ENCODE measurements at regions not wholly inside any gene's neighbourhood (a gene's known extent, or its start where the extent isn't known, plus 50 kb on each side); places are given as distances from the start of the nearest gene placed in this dataset.

DNA sequence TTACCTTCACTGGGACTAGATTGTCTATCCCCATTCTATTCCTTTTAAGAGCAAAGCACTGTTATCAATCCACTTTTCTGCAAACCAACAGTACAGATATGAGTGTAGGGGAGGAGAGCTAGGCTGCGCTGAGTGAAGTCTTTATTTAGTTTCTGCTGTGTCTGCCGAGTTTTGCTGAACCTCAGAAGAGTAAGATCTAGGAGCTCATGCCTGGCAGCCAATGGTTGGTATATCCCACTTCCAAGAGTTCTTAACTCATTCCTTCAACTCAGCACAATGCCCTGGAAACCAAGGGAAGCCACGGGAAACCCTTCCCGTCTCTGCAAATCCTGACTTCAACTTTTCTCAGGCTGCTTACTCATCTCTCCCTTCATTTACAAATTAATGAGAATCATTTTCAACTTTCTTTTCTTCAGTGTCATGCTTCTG is 58.0 kb upstream of the JAK2 start:
- in situ Hi-C loops (cut with HindIII; ENCODE audit: extremely low pct_ligation_motif_present, low pct_unique_long_range_greater_than_20kb), result loop anchor here (10.0 kb wide), 1 partner anchor 162 kb away; no protein-coding TSS in a partner anchor
- no peaks in the 10 kb centered on the region for H3K36me3 ChIP-seq (replicated peaks in 1 of 2; ENCODE audit: control insufficient read depth in 1 of 2, insufficient read depth in 2 of 2, low read length in 2 of 2)
- H3K4me3 ChIP-seq (replicated peaks in 1 of 3; ENCODE audit: insufficient read depth in 1 of 3, low read depth in 2 of 3, low read length in 3 of 3), result no peak overlapping the region
- DNase-seq (ENCODE audit: low spot score) (no peak), ATAC-seq (no peak), FAIRE-seq (no peak)
- no peak overlapping the region for H2AFZ ChIP-seq (ENCODE audit: low read length)
- H3K9ac ChIP-seq (ENCODE audit: insufficient read depth, low read depth, low read length), result no peak overlapping the region
- TF ChIP-seq STAG1 (CRISPR knock-in tag; IDR thresholded peaks at IDR 0.05) (no peak), ATF5 (CRISPR knock-in tag; IDR thresholded peaks at IDR 0.05; ENCODE audit: low read depth) (no peak), ZBTB40 (IDR thresholded peaks at IDR 0.05) (no peak), ZBTB40 (CRISPR knock-in tag; IDR thresholded peaks at IDR 0.05) (no peak), ATAD3A (CRISPR knock-in tag; IDR thresholded peaks at IDR 0.05) (no peak), KLF11 (CRISPR knock-in tag; IDR thresholded peaks at IDR 0.05) (no peak), ZNF501 (CRISPR knock-in tag; IDR thresholded peaks at IDR 0.05) (no peak), ZNF138 (CRISPR knock-in tag; IDR thresholded peaks at IDR 0.05; ENCODE audit: low read depth) (no peak), AKNA (CRISPR knock-in tag; IDR thresholded peaks at IDR 0.05; ENCODE audit: borderline replicate concordance) (no peak), ZSCAN22 (CRISPR knock-in tag; IDR thresholded peaks at IDR 0.05) (no peak)
- H3K79me2 ChIP-seq (ENCODE audit: insufficient read depth, low read length), result no peaks in the 10 kb centered on the region
- no TSS peak for BruUV-seq (replicated peaks)
- no peak overlapping the region for H3K27ac ChIP-seq (ENCODE audit: extremely low read length, insufficient read depth, low read length)
- CTCF ChIA-PET (ENCODE audit: low intra/inter-chr PET ratio, low total read pairs), result no interaction called here
- POLR2A ChIA-PET, result no interaction called here
- no peaks in the 10 kb centered on the region for H4K20me1 ChIP-seq (ENCODE audit: insufficient read depth, low read length)
- no peak overlapping the region for H3K4me2 ChIP-seq (ENCODE audit: low read depth, low read length)
- no peaks in the 10 kb centered on the region for H3K9me3 ChIP-seq (ENCODE audit: low read length)
- WGBS (ENCODE audit: low lambda C conversion rate), result 55% methylated on average over 4 of the region's 4 CpGs
- intact Hi-C loops (cut with micrococcal nuclease; ENCODE audit: unreplicated experiment), result loop anchor here (10.0 kb wide), 1 partner anchor 132 kb away; the partner anchor contains the start of gene RCL1
- no peaks in the 10 kb centered on the region for H3K27me3 ChIP-seq (ENCODE audit: control insufficient read depth in 1 of 2, insufficient read depth in 2 of 2, low read length in 2 of 2)
- peaks cover 18% of the 10 kb centered on the region for H3K4me1 ChIP-seq (ENCODE audit: insufficient read depth, low read length)
